GM12878 (cell line): ENCODE measurements at regions not wholly inside any gene's neighbourhood (a gene's known extent, or its start where the extent isn't known, plus 50 kb on each side); places are given as distances from the start of the nearest gene placed in this dataset.

ENCODE experiments used
- ATAC-seq: fragments of 200-7000 bp; cut with Tn5 transposase; 3 replicates; pipeline ENCODE4 v1.9.1; 2020; ENCODE audit warnings: mild to moderate bottlenecking, moderate library complexity
- BruUV-seq: library from RNA; stranded (reverse); fragments of 400-500 nt; replicated peaks from 2 replicates; lab custom pipeline; 2021; lab: Mats Ljungman, UMichigan
- CTCF ChIA-PET: fragments of 300-600 bp; sonication (Branson Sonifier 250); formaldehyde crosslinking; extraction: SDS; loops from one replicate; lab custom pipeline; 2021; ENCODE audit warnings: inconsistent platforms; lab: Yijun Ruan, JAX
- POLR2A ChIA-PET: fragments of 350-600 bp; formaldehyde crosslinking; extraction: SDS; loops from one replicate; lab custom pipeline; 2021; ENCODE audit warnings: inconsistent platforms; lab: Charles Lee
- RAD21 ChIA-PET: fragments of 300-600 bp; sonication (Branson Sonifier 250); formaldehyde crosslinking; loops from one replicate; lab custom pipeline; 2023; ENCODE audit warnings: antibody characterized with exemption; ENCODE audit not compliant: unreplicated experiment; lab: Charles Lee
- SMC1A ChIA-PET: fragments of 300-600 bp; sonication (Branson Sonifier 250); formaldehyde crosslinking; loops from one replicate; lab custom pipeline; 2023; ENCODE audit not compliant: unreplicated experiment, uncharacterized antibody; lab: Charles Lee
- DNase-seq: peaks from one replicate; pipeline ENCODE4 v3.0.0-alpha.2; 2011; ENCODE audit warnings: low read depth, low spot score
- FAIRE-seq: peaks from 3 replicates; lab custom pipeline; 2011; peaks lifted over from hg19 to GRCh38; lab: Jason Lieb, UNC
- H2AFZ ChIP-seq: 2 replicates; pipeline ENCODE4 v1.6.0; 2011; ENCODE audit warnings: low read depth, low read length, control low read depth; ENCODE audit not compliant: control insufficient read depth
- H3K27ac ChIP-seq: 2 replicates; pipeline ENCODE4 v1.5.1; 2011; ENCODE audit warnings: control low read depth; ENCODE audit not compliant: control insufficient read depth, insufficient read depth
- H3K27me3 ChIP-seq, 2 experiments: replicated peaks in 1 of 2; 2 replicates each; pipeline versions ENCODE4 v1.6.0 to v1.6.1; 2011; ENCODE audit warnings: low read length in 1 of 2; ENCODE audit not compliant: control insufficient read depth in 2 of 2, insufficient read depth in 2 of 2
- H3K36me3 ChIP-seq, 2 experiments: 2 replicates each; pipeline ENCODE4 v1.5.1; 2011; ENCODE audit warnings: low read length in 1 of 2; ENCODE audit not compliant: control insufficient read depth in 2 of 2, insufficient read depth in 2 of 2
- H3K4me1 ChIP-seq: 2 replicates; pipeline ENCODE4 v1.6.1; 2011; ENCODE audit warnings: mild to moderate bottlenecking, low read length, moderate library complexity, mixed read lengths; ENCODE audit not compliant: control insufficient read depth, insufficient read depth
- H3K4me2 ChIP-seq: 2 replicates; pipeline ENCODE4 v1.6.0; 2011; ENCODE audit warnings: control low read depth; ENCODE audit not compliant: control insufficient read depth, insufficient read depth
- H3K4me3 ChIP-seq: fragments of 200-600 bp; sonication (generic); 2 replicates; pipeline ENCODE4 v1.5.1; 2016
- H3K79me2 ChIP-seq: 2 replicates; pipeline ENCODE4 v1.6.0; 2011; ENCODE audit warnings: low read length; ENCODE audit not compliant: control insufficient read depth, insufficient read depth
- H3K9ac ChIP-seq: 2 replicates; pipeline ENCODE4 v1.8.0; 2011; ENCODE audit warnings: low read length, control low read depth, mixed read lengths; ENCODE audit not compliant: control insufficient read depth, insufficient read depth
- H3K9me3 ChIP-seq: replicated peaks from 3 replicates; pipeline ENCODE4 v1.5.1; 2011; ENCODE audit warnings: mild to moderate bottlenecking, low read length; ENCODE audit not compliant: control insufficient read depth, insufficient read depth
- H4K20me1 ChIP-seq: 2 replicates; pipeline ENCODE4 v1.6.0; 2011; ENCODE audit not compliant: control insufficient read depth, insufficient read depth
- HDAC6 ChIP-seq: fragments of 200-600 bp; sonication (generic); IDR thresholded peaks from one replicate; pipeline ENCODE4 v1.8.0; 2017; ENCODE audit warnings: antibody characterized with exemption; ENCODE audit not compliant: unreplicated experiment
- SIN3A ChIP-seq: IDR thresholded peaks from 2 replicates; pipeline ENCODE4 v1.6.1; 2012; ENCODE audit warnings: low read depth, low read length, improper control_type of control experiment
- ZBTB11 ChIP-seq: fragments of 450-650 bp; formaldehyde crosslinking; IDR thresholded peaks from 2 replicates; pipeline ENCODE4 v1.5.0; 2022; ENCODE audit warnings: mild to moderate bottlenecking, missing genetic modification characterization
- WGBS: methylation state at CpG from one replicate; pipeline ENCODE4 v1.1.6; 2016; ENCODE audit warnings: low lambda C conversion rate; ENCODE audit not compliant: insufficient replicate concordance, insufficient coverage; ENCODE audit errors: missing lambda C conversion rate; 5-methylcytosine and 5-hydroxymethylcytosine counted together
- in situ Hi-C: fragments of 300-500 bp; cut with MboI; formaldehyde crosslinking; loops from 9 replicates; pipeline ENCODE4 v1.14.3; 2018; ENCODE audit warnings: mixed read lengths
- intact Hi-C: fragments of 100-400 bp; cut with micrococcal nuclease; formaldehyde crosslinking; loops from one replicate; pipeline ENCODE4 v1.14.2; 2022; ENCODE audit not compliant: unreplicated experiment
- TF ChIP-seq, protein P1 (sequence below): IDR thresholded peaks from 2 replicates; pipeline ENCODE4 v1.6.1; 2012; ENCODE audit warnings: low read depth, low read length, improper control_type of control experiment

GRCh38 chr1:79568411-79568810 lies 561.9 kb upstream of the ADGRL4 start:
- H3K9ac ChIP-seq, result no peak overlapping the region
- ATAC-seq, result no peak
- CTCF ChIA-PET, result no interaction called here

More at GRCh38 chr1:79568411-79568810, 561.9 kb upstream of the ADGRL4 start:
- no peaks in the 10 kb centered on the region for H3K27me3 ChIP-seq
- WGBS, result 29% methylated on average over 1 of the region's 1 CpG
- SMC1A ChIA-PET, result no interaction called here
- no peak overlapping the region for H3K4me3 ChIP-seq
- no peaks in the 10 kb centered on the region for H3K79me2 ChIP-seq
- no peaks in the 10 kb centered on the region for H3K9me3 ChIP-seq
- DNase-seq, result no peak
- intact Hi-C loops (no loop called here), in situ Hi-C loops (no loop called here)
- no peak overlapping the region for H3K27ac ChIP-seq
- H3K4me2 ChIP-seq, result no peak overlapping the region
- no peaks in the 10 kb centered on the region for H4K20me1 ChIP-seq
- TF ChIP-seq, protein P1, sequence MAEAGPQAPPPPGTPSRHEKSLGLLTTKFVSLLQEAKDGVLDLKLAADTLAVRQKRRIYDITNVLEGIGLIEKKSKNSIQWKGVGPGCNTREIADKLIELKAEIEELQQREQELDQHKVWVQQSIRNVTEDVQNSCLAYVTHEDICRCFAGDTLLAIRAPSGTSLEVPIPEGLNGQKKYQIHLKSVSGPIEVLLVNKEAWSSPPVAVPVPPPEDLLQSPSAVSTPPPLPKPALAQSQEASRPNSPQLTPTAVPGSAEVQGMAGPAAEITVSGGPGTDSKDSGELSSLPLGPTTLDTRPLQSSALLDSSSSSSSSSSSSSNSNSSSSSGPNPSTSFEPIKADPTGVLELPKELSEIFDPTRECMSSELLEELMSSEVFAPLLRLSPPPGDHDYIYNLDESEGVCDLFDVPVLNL, result no peak
- TF ChIP-seq HDAC6 (no peak), ZBTB11 (CRISPR knock-in tag) (no peak), SIN3A (no peak)
- H3K4me1 ChIP-seq, result no peaks in the 10 kb centered on the region
- POLR2A ChIA-PET, result no interaction called here
- no peaks in the 10 kb centered on the region for H3K36me3 ChIP-seq
- no TSS peak for BruUV-seq
- RAD21 ChIA-PET, result no interaction called here
- FAIRE-seq, result no peak
- H2AFZ ChIP-seq, result no peak overlapping the region
